H1 (cell line): ENCODE measurements at regions not wholly inside any gene's neighbourhood (a gene's known extent, or its start where the extent isn't known, plus 50 kb on each side); places are given as distances from the start of the nearest gene placed in this dataset.

ENCODE experiments used
- TF ChIP-seq, protein P1 (sequence below), 3 experiments: IDR thresholded peaks; 1 replicate in 2 of 3; 2 replicates in 1 of 3; pipeline versions ENCODE4 v1.5.1 to v1.6.1; 2011; ENCODE audit warnings: low read length in 3 of 3, mild to moderate bottlenecking in 3 of 3, inconsistent platforms in 2 of 3, low read depth in 1 of 3, moderate library complexity in 1 of 3; ENCODE audit not compliant: insufficient read depth in 1 of 3; ENCODE audit errors: control extremely low read depth in 1 of 3

DNA sequence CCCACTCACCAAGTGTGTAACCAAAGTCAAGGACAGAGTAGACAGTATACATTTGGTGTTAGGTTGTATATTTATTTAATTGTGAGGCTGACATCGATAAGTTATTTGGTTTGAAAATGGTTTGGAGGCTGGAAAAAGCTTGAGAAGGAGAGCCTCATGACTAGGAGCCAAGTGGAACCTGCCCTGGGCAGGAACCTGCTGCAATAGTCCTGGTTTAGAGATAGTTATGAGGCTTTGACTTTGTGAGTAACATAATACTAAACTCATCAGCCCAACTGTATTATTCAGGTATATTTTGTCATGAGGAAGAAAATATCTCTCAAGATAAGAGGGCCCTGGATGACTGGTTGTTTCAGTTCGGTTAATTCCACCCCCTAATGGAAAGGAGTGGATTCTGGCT lies 234.3 kb upstream of the CYRIA start (continued):
- TF ChIP-seq, protein P1, sequence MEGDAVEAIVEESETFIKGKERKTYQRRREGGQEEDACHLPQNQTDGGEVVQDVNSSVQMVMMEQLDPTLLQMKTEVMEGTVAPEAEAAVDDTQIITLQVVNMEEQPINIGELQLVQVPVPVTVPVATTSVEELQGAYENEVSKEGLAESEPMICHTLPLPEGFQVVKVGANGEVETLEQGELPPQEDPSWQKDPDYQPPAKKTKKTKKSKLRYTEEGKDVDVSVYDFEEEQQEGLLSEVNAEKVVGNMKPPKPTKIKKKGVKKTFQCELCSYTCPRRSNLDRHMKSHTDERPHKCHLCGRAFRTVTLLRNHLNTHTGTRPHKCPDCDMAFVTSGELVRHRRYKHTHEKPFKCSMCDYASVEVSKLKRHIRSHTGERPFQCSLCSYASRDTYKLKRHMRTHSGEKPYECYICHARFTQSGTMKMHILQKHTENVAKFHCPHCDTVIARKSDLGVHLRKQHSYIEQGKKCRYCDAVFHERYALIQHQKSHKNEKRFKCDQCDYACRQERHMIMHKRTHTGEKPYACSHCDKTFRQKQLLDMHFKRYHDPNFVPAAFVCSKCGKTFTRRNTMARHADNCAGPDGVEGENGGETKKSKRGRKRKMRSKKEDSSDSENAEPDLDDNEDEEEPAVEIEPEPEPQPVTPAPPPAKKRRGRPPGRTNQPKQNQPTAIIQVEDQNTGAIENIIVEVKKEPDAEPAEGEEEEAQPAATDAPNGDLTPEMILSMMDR (IDR thresholded peaks at IDR 0.05; ENCODE audit: control extremely low read depth in 1 of 3, insufficient read depth in 1 of 3, low read depth in 1 of 3, low read length in 3 of 3) = no peak
- TF ChIP-seq, all 59 proteins: peak for 0
